Inferior parietal cortex (tissue), 1 donor: ENCODE measurements at regions not wholly inside any gene's neighbourhood (a gene's known extent, or its start where the extent isn't known, plus 50 kb on each side); places are given as distances from the start of the nearest gene placed in this dataset.

Experiments used
- DNase-seq: peaks from one replicate; pipeline ENCODE4 v3.0.0-alpha.2; 2016; ENCODE audit errors: extremely low spot score

DNA sequence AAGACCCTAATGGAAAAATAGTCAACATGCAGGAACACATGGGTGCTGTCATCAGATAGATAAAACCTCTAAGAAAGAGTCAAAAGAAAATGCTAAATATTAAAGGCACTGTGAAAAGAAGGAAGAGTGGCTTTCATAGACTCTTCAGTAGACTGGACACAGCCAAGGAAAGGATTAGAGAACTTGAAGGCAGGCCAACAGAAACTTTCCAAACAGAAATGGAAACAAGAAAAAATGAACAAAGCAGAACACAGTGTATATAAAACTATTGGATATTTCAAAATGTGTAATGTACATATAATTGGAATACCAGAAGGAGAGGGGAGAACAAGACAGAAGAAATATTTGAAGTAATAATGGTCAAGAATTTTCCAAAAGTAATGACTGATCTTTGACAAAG, 431.9 kb downstream of the MATN1 start:
- DNase-seq = no peak

DNA sequence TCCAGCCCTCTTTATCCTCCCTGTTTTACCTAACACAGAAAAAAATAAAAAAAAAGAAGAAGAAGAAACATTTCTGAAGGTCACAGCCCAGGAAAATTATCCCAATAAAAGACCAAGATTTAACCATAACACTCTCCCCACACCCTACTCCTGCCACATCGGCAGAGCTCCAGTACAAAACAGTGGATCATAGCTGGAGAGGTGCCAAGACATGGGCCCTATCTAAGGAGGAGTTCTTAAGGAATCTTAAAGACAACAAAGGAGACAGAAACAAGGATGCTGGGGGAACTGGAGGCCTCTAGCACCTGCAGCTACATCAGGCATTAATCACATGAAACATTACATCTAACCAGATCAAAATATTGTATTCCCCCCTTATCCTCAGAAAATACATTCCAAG, 432.8 kb downstream of the MATN1 start:
- DNase-seq = no peak

DNA sequence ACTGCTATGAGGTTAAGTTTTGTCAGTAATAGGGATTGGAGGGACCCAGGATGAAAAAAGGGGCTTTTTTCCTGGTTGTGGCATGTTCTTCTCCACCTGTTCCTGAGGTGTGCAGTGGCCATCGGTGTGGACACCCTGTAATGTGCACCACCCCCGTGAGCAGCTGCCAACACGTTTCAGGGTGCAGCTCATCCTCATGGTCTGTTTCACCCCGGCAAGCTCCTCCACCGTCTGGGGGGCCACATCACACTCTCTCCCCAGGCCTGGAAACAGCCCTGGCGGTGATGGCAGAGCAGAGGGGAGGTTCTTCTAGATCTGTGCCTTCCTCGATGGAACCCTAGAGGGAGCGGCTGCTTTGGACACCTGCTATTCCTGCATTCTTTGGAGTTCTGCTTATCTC, 435.4 kb downstream of the MATN1 start:
- no peak for DNase-seq

DNA sequence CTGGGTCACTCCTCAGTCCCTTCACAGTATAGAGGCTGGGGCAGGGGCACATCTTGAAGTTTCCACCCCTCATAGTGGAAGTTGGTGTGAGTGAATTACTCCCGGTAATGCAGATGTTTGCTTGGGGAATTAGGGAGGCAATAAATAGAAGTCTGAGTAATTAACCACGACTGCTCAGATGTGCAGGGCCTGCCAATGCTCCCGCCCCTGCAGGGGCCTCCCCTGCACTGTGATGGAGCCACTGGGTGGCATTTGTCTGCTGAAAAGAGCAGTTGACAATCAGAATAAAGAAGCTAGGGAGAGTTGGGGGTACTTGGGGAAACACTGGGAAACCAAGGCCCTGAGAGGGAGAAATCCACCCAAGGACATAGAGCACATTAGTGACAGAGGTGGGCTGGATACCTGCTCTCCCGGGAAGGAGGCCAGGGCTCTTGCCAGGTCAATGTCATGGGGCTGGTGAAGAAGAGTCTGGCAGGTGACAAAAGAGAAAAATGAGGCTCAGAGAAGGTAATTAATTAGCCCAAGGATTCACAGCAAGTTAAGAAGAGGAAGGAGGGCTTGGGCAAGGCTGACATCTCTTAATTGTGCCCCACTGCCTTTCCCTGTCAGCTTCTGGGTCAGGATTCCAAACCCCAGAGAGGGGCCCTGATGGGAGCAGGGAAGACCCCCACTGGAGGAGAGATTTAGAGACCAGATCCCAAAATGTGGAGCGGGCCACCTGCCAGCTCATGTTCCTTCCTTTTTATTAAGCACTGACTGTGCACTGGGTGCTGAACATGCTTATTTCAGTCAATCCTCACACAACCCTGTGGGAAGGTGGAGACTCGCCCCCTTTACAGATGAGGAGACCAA, 436.2 kb downstream of the MATN1 start:
- DNase-seq = no peak

DNA sequence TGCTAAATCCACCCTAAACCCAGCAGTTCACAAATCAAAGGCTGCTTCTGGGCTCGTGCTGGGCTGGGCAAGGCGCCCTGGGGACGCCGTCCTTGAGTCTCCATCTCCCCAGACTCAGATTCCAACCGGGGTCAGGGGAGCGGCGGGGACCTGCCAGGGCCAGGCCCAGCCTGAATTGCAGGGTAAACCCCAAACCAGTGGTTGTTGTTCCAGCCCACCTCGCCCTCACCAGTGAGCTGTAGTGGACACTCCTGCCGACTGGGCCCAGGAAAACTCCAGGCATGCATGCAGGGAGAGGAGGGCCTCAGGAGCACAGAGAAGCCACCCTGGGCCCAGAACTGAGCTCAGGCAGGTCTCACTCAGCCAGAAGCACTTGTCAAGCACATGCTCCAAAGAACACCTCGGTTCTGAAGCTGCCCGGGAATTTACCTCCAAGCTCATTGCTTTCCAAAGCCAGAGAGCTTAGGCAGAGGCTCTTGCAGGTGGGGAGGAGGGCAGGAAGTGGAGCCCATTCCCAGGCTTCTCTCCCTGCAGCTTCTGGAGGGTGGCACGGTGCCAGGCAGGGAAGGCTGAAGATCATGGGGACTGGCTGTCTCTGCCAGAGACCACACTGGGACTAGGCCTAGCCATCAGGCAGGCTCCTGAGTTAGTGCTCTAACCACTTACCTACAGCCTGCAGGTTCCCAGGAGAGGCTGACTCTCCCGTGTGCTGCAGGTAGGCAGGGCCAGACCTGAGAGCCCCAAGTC, 437.0 kb downstream of the MATN1 start:
- DNase-seq = no peak

DNA sequence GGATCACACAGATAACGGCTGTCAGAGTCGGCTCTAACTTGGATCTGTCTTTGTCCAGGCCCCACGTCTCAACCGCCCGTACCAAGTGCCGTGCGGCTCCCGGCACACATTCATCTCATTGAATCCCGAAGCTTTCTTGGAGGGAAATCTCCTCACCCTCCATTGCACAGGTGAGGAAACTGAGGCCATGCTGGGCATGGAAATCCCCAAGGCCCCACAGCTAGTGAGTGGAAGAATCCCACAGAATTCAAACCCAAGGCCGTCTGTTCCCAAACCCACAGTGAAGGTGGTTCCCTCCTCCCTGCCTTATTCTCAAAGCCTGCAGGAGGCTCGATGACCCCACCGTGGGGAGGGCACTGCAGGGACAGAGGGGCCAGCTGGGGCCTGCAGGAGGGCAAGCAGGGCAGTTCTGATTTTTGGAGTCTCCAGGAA, 437.9 kb downstream of the MATN1 start:
- DNase-seq = no peak

DNA sequence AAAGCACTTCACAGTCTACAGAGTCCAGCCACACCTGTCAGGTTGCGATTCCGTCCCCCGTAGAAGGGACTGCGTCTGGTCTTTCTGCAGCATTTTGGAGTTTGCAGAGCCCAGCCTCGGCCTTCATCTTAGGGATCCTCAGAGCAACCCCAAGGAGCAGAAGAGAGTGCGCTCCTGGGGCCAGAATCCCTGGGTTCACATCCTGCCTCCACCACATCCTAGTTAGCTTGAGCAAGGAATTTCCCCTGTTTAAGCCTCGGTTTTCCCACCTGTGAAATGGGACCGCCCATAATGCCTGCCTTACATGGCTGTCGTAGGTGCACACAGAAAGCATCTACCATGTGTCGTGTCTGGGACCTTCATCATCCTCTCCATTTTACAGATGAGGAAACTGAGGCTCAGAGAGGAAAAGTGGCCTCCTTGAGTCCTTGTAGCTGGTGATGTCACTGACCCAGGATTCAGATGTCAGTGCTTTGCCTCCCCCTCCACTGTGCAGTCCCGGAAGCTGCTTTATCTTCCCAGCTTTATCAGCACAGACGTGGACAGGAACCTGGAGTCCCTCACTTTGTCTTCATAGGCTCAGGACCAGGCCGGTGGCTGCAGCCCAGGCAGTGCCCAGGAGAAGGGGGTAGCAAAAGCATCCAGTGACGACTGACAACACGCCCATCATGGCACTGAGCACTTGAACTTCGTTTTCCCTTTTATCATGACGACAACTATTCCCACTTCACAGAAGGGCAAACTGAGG, 438.5 kb downstream of the MATN1 start:
- DNase-seq = no peak

DNA sequence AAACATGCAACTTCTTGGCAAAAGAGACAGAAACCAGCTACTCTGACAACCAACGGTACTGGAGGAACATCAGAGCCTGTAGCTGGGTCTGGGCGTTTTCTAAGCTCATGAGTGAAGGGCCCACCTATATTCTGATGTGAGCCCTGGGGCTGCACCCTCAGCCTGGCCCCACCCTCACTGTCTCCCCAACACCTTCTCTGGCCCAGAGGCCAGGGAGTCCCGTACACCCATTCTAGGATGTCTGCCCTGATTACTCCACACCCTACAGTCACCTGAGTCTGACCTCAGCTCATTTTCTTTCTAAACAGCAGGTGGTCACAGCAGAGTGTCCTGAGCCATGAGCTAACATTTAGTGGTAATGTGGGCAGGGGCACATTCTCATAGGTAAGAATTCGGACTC, 439.2 kb downstream of the MATN1 start:
- no peak for DNase-seq

DNA sequence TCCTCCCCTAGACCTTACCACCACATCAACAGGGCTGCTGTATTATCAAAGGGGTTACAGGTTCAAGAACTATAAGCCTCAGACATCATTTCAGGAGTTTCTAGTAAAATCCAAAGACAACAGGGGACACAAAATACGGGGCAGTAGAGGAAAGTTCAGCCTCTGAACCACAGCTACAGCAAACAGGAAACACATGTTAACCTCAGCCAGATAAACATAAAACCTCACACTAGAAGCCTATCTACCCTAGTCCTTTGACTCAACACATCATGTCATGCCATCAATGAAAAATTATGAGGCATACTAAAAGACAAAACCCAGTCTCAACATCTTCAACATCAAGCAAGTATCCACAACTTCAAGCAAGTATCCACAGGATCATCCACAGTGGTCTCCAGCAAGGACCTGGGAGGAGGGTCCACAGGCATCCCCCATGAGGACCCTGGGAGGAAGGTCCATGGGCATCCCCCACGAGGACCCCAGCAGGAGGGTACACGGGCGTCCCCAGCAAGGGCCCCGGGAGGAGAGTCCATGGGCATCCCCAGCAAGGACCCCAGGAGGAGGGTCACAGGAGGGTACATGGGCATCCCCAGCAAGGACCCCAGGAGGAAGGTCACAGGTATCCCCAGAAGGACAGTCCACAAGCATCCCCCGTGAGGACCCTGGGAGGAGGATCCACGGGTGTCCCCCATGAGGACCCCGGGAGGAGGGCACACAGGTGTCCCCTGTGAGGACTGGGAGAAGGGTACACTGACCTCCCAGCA, 440.0 kb downstream of the MATN1 start:
- DNase-seq = no peak

DNA sequence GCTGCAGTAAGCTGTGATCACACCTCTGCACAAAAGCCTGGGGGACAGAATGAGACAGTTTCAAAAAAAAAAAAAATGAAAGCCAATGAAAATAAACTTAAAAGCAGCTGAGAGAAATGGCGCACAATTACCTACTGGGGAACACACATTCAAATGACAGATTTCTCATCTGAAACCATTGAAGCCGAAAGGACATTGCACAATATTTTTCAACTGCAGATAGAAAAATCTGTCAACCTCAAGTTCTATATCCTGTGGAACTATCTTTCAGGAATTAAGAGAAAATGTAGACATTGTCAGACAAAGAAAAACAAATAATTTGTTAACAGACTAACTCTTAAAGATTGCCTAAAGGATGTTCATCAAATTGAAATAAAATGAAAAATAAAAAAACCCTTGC, 442.8 kb downstream of the MATN1 start:
- DNase-seq = no peak

DNA sequence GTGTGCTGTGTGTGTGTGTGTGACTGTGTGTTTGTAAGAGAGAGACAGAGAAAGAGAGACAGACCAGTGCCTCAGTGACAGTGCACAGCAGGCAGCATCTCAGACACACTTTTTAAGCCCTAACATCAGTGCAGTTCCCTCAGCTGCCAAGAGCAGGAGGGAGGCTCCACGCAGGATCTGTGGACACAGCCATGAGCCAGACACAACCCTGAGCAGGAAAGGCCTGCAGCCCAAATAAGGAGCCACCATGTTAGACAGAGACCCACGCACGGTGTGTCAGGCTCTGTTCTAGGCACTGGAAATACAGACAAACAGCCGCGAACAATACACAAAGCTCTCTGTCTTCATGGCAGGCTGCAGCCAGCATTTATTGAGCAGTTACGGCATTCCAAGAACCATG, 445.5 kb downstream of the MATN1 start:
- DNase-seq = no peak

DNA sequence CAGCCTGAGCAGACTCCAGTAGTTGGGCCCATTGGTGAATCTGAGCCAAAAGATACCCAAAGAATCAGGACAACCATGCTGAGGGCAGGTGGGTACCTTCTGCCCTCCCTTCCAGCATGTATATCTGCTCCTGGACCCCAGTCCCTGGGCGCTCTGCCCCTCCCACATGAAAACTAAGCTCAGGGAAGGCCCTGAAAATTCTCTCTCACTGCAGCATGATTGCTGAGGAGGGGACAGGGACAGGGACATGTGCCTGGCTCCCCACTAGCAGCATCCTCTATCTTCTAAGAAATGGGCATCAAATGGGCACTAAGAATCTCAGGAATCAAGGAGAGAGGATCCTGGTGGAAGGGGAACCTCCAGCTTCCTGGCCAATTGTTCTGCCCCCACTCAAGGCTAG, 446.0 kb downstream of the MATN1 start:
- no peak for DNase-seq

DNA sequence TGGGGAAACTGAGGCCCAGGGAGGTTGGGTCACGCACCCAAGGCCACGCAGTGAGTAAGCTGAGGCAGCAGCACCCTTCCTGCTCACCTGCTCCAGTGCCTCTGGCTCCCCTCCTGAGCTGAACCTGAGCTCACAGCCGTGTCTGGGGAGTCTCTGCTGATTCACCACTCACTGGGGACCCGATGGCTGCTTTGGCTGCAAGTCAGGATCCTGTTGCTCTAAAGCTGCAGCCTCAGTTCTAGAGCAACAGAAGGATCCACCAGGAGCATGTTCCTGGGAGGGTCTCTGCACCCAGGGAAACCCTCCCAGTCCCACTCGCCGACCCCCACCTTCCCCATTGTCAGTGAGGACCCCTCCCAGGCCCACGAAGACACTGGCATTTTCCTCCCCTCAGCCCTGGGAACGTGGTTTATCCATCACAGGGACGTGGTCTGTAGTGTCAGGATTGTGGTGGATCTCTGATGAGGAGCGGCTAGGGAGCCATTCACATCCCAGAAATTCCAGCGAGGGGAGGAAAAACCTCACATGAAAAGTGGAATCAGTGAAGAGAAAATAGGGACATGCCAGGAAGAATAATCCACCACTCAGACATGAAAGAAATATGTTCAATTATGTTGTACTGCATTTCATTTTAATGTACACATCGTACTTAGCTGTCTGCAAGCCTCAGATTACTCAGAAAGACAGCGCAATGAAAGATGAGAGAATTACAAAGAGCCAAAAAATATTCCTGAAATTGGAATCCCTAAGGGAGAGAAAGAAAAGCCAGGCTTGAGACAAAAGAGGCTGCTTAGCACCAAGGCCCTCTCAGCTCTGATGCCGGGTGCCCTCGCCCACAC, 447.2 kb downstream of the MATN1 start:
- no peak for DNase-seq

DNA sequence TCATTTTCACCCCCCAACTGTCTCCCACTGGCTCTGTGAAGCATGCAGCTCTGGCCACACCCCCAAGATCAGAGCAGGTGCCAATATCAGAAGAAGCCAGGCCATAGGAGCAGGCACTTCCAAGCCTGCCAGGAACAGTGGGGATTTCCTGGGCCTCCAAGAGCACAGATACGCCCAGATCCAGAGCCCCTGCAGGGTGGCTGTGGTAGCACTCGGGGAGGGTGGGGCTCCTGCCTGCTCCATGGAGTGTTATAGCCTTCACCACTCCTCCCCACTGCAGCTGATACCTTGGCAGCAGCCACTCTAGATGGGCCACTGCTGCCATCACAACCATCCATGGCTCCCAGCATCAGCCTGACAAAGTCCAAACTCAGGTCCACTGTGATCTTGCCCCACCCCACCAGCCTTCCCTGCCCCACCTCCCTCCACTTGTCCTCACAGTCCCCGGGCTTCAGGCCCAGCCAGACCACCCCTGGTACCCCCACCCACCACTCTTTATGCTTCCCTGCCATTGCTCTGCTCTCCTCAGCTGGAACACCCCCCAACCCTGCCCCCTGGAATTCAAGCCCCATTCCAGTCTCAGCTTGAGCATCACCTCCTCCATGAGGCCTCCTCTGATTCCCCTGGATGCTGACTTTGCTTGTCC, 448.3 kb downstream of the MATN1 start:
- DNase-seq = no peak

DNA sequence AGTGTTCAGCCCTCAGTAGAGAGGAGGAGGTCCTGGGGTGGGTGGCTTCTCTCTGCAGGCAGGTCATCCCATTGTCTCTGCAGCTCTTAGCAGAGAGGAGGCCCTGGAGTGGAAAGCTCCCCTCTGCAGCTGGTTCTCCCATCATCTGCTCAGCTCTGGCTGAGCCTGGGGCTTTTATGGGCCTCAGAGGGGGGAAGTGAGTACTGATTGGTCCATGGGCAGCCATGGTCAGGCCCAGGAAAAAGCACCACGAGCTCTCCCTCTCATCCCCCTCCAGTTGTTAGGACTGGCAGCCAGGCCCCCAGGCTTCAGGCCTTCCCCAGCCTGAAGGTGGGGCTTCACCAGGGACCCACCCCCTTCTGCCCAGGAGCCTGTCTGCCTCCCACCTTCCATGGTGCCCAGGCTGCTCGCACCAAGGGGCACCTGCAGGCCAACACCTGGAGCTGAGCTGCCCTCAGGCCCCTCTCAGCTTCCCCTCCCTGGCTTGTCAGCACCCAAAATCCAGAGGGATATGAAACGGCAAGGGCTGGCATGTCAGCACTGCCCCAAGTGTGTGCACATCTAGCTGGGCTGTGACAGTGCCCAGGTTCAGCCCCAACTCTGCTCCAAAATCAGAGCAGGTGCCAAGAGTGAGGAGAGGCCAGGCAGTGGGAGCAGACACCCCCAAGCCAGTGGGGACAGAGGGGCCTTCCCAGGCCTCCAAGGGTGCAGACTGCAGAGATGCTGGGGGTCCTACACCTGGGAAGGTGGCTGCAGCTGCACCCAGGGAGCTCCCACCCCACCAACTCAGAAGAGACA, 449.0 kb downstream of the MATN1 start:
- DNase-seq = no peak

DNA sequence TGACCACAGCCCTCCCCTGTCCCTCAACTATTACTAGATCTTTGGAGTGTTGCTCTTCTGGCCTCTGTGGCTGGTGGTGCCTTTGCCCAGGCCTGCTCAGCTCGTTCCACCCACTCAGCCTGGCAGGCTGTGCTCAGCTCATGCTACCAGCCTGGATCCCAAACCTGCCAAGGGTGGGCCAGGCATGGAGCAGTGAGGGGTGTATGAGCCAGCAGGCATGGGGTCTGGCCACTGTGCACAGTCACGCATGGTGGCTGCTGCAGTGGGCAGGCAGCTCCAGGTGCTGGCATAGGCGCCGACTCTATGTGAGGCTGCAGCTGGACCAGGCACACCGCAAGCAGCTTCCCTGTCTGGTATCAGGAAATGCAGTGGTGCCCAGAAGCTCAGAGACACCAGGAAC, 449.9 kb downstream of the MATN1 start:
- DNase-seq = no peak

DNA sequence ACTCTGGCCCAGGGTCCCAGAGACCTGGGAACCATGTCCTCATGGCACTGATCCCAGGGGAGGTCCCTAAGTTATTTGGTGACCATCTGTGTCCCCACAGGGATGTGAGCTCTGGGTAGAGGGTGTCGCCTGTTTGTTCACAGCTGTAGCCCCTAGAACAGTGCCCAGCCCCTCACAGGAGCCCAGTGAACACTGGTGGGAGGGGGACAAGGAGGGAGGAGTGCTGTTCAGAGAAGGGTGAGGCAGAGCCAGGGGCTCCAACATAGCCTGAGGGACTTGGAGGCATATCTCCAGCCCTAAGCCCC, 450.4 kb downstream of the MATN1 start:
- no peak for DNase-seq

DNA sequence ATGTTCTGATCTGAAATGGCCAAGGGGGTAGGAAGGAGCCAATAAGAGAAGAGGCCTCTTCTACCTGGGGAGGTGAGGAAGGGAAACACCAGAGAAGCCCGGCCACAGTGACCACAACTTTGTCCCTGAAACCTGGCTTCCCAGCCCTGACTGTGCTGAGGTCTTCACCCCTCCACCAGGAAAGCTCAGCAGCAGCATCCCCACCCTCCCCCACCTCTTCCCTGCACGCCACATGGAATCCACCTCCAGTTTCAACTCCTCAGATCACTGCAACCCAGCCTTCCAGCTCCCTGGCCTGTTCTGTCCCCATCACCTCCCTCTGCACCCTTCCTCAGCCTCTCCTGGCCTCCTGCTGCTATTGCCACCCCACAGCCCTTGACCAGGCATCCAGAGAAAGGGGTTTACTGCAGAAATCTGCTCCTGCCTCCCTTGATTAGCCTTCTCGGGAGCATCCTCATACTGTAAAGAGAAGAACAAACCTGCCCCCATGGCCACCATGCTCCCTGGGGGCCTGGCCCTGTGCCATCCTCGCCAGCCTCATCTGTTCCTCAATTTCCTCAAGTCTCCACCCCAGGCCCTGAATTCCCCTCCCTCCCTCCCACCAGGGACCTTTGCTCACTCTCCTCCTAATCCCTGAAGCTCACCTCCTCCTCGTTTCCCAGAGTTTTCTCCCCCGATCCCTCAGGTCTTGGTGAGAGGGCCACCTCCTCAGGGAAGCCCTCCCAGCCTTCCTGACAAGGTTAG, 450.9 kb downstream of the MATN1 start:
- no peak for DNase-seq
